Stimulated activated CD8-positive, alpha-beta memory T cell treated with anti-CD3 and anti-CD28 coated beads, Interleukin-4, amount 100 ng/mL, for 4 hours (primary cell): ENCODE measurements at regions not wholly inside any gene's neighbourhood (a gene's known extent, or its start where the extent isn't known, plus 50 kb on each side); places are given as distances from the start of the nearest gene placed in this dataset.
"Not testable (repeated sequence)": the region's sequence is repeated elsewhere in the genome, so short reads cannot be mapped to it uniquely, and the experiment has no call there.

Source experiments
- DNase-seq, 2 donors: peaks; one replicate each; pipeline ENCODE4 v3.0.0-alpha.2; 2020; ENCODE audit warnings: low read depth in 2 of 2, low spot score in 1 of 2

DNA sequence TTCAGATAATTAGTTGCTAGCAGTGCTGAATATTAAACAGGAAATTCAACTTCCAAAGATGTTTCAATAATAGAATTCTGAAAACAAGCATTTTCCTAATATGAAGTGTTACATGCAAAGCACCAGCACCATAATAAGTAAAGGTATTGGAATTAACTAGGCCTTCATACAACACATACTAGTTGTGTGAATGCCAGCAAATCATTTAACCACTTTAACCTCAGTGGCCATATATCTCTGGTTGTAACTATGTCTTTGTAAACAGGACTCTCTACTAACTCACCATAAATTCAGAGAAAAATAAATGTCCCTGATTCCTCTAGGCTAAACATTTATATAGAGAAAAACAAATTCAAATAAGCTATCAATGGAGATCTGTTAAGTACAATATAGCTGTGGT is 65.1 kb upstream of the NBPF26 start:
- DNase-seq, result not testable (repeated sequence)

DNA sequence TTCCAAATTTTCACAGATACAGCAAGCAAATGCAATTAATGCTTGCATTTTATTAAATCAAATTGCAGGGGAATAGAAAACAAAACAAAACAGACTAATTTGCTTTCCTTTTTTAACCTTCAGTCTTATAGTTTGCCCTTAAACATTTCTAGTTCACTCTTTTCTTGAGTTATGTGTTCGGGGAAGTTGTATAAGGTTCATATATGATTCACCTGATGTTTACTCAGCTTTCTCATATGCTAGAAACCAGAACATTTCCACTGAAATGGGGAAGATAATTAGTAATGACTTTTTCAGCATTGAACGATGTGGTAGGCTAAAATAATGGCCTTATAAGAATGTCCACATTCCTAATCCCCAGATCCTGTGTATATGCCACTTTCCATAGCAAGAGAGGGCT is 64.6 kb upstream of the NBPF26 start:
- not testable (repeated sequence) for DNase-seq

DNA sequence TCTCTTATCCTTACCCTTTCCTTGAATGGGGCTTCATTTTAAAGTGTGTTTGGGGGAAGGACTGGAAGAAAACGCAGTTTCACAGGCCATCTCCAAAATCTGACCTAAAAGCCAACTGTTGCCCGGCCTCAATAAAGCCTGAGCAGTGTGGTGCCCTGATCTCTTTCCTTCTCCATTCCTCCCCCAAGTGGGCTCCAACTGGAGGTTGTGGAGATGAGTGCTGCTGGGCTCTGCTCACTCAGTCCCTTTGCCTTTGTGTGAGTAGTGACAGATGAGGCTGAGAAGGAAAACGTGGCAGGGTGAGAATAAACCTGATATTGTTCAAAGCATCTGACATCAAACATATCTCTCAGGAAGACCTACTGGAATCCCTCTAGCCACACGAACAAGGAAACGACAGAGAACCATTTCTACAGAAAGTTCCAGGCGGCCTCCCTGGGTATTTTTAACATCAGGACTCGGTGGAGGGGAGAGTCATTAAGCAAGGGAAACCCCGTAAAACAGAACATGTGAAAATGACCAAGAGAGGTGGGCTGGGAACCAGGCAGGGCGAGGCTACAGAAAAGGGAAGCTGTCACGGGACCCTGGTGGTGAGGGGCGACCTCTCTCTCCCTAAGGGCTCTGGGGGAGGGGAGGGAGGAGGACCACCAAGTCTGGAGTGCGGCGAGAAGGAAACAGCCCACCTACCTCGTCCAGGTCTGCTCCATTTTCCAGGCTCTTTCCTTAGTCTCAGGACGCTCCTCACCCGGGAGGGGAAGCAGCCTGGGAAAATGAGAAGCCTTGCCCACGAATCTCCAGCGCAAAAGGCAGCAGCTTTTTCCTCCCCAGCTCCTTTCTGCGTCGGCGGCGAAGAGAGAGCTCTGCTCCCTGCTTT is 59.1 kb upstream of the NBPF26 start:
- DNase-seq, result not testable (repeated sequence)

DNA sequence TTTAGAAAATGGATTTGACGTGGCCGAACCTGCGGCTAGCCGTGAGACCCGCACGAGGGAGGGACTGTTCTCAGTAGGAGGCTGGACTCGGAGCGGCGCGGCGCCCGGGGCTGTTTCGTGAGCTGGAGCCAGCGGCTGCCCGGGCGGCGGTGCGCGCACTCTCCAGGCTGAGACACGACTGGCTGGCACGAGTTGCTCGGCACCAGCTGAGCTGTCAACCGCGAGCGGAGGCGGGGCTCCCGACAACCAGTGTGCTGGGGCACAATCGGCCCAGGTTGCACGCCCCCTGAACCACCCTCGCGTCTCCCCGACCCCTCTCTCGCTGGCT is 58.5 kb upstream of the NBPF26 start:
- not testable (repeated sequence) for DNase-seq

DNA sequence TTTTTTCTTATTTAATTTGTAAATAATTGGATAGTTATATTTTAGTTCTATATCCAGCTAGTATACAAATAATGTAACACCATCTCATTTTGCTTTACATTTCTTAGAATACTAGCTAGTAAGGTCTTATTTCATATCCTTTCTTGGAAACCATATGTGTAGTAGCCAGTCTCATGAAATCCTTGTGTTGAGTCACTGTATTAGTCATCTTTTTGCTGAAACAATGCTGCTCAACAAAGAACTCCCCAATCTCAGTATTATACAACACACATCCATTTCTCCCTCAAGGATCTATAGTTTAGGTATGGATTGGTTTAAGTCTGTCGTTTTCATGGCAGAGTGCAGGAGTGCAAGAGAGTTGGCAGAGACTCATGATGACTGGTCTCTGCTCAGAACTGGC is 55.6 kb upstream of the NBPF26 start:
- not testable (repeated sequence) for DNase-seq
